ENCODE measurements at regions not wholly inside any gene's neighbourhood (a gene's known extent, or its start where the extent isn't known, plus 50 kb on each side); places are given as distances from the start of the nearest gene placed in this dataset.

GRCh38 chr1:214228976-214229375 lies 52.0 kb upstream of the SMYD2 start:
- no peak for DNase-seq
- no peaks in the 10 kb centered on the region for H3K36me3 Mint-ChIP-seq (ENCODE audit: insufficient read depth)
- ATAC-seq (replicated peaks) = no peak
- H3K4me1 Mint-ChIP-seq (ENCODE audit: low read depth in 2 of 2) = peaks cover 0 to 5% of the 10 kb centered on the region in 2 donors
- peaks cover 41 to 62% of the 10 kb centered on the region in 2 donors for H3K27me3 Mint-ChIP-seq
- H3K9me3 Mint-ChIP-seq = no peaks in the 10 kb centered on the region
- no peak overlapping the region for H3K27ac Mint-ChIP-seq
- H3K4me3 Mint-ChIP-seq = no peak overlapping the region

- Mint-ChIP-seq H3K36me3 (ENCODE audit: insufficient read depth) (no peaks in the 10 kb centered on the region), H3K4me1 (ENCODE audit: low read depth in 2 of 2) (peaks cover 0 to 4% of the 10 kb centered on the region in 2 donors), H3K27me3 (peaks cover 46 to 62% of the 10 kb centered on the region in 2 donors), H3K9me3 (no peaks in the 10 kb centered on the region), H3K4me3 (no peak overlapping the region), H3K27ac (no peak overlapping the region)
- DNase-seq = no peak
- no peak for ATAC-seq (replicated peaks)
Measured at GRCh38 chr1:214229736-214230135, 51.2 kb upstream of the SMYD2 start.

Measured in effector memory CD8-positive, alpha-beta T cell (primary cell).